ENCODE measurements at regions not wholly inside any gene's neighbourhood (a gene's known extent, or its start where the extent isn't known, plus 50 kb on each side); places are given as distances from the start of the nearest gene placed in this dataset.

- DNase-seq = no peak
- Histone ChIP-seq H3K27ac (ENCODE audit: low read depth in 2 of 2, low read length in 2 of 2) (no peak overlapping the region), H3K4me1 (ENCODE audit: control insufficient read depth in 2 of 3, insufficient read depth in 2 of 3, low read depth in 1 of 3, low read length in 3 of 3) (no peaks in the 10 kb centered on the region), H3K4me3 (ENCODE audit: low read length in 3 of 3) (no peak overlapping the region), H3K36me3 (ENCODE audit: control insufficient read depth in 2 of 3, insufficient read depth in 3 of 3, low read length in 3 of 3) (no peaks in the 10 kb centered on the region), H3K9ac (ENCODE audit: low read length in 3 of 3) (no peak overlapping the region), H3K9me3 (ENCODE audit: control insufficient read depth in 2 of 3, insufficient read depth in 1 of 3, low read length in 3 of 3) (no peaks in the 10 kb centered on the region), H3K27me3 (ENCODE audit: control insufficient read depth, insufficient read depth, low read length) (no peaks in the 10 kb centered on the region)
- intact Hi-C loops (cut with DNase I) = no loop called here
- no peak for FAIRE-seq
- no peak for TF ChIP-seq CTCF (IDR thresholded peaks at IDR 0.05; ENCODE audit: borderline replicate concordance, extremely low read depth, insufficient read depth)
These were observed 252.0 kb upstream of the CNTN3 start for GRCh38 chr3:74866357-74867030.

GRCh38 chr3:74862476-74862875 lies 248.0 kb upstream of the CNTN3 start:
- intact Hi-C loops (cut with DNase I) = no loop called here
- no peak for TF ChIP-seq CTCF (IDR thresholded peaks at IDR 0.05; ENCODE audit: borderline replicate concordance, extremely low read depth, insufficient read depth)
- DNase-seq (peak in 3 of 5 donors; percentile 16 to 74 (median 40)), FAIRE-seq (no peak)
- H3K4me3 ChIP-seq (ENCODE audit: low read length in 3 of 3) = no peak overlapping the region
- H3K27me3 ChIP-seq (ENCODE audit: control insufficient read depth, insufficient read depth, low read length) = no peaks in the 10 kb centered on the region
- no peaks in the 10 kb centered on the region for H3K4me1 ChIP-seq (ENCODE audit: control insufficient read depth in 2 of 3, insufficient read depth in 2 of 3, low read depth in 1 of 3, low read length in 3 of 3)
- no peak overlapping the region for H3K27ac ChIP-seq (ENCODE audit: low read depth in 2 of 2, low read length in 2 of 2)
- H3K36me3 ChIP-seq (ENCODE audit: control insufficient read depth in 2 of 3, insufficient read depth in 3 of 3, low read length in 3 of 3) = no peaks in the 10 kb centered on the region
- no peaks in the 10 kb centered on the region for H3K9me3 ChIP-seq (ENCODE audit: control insufficient read depth in 2 of 3, insufficient read depth in 1 of 3, low read length in 3 of 3)
- H3K9ac ChIP-seq (ENCODE audit: low read length in 3 of 3) = no peak overlapping the region

DNA sequence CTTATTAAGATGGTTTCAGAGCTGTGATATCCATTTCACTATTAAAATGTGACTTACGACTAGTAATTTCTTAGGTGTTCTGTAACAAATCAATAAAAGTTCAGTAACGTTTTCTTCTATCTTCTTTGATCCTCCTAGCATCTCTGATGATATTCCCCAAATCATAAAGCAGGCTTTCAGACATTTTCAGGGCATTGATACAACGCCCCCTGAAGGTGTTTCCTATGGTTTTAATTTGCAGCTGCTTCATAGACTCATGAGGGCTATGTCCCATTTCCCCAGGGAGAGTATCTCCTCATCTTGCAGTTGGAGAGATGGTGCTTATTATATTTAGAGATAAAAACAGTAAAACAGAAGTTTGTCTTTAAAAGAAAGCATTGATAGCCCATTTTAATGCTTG lies 246.8 kb upstream of the CNTN3 start:
- Histone ChIP-seq H3K4me1 (ENCODE audit: control insufficient read depth in 2 of 3, insufficient read depth in 2 of 3, low read depth in 1 of 3, low read length in 3 of 3) (no peaks in the 10 kb centered on the region), H3K4me3 (ENCODE audit: low read length in 3 of 3) (no peak overlapping the region), H3K36me3 (ENCODE audit: control insufficient read depth in 2 of 3, insufficient read depth in 3 of 3, low read length in 3 of 3) (no peaks in the 10 kb centered on the region), H3K27ac (ENCODE audit: low read depth in 2 of 2, low read length in 2 of 2) (no peak overlapping the region), H3K9ac (ENCODE audit: low read length in 3 of 3) (no peak overlapping the region), H3K9me3 (ENCODE audit: control insufficient read depth in 2 of 3, insufficient read depth in 1 of 3, low read length in 3 of 3) (no peaks in the 10 kb centered on the region), H3K27me3 (ENCODE audit: control insufficient read depth, insufficient read depth, low read length) (no peaks in the 10 kb centered on the region)
- no peak for TF ChIP-seq CTCF (IDR thresholded peaks at IDR 0.05; ENCODE audit: borderline replicate concordance, extremely low read depth, insufficient read depth)
- intact Hi-C loops (cut with DNase I) = no loop called here
- no peak for DNase-seq
- no peak for FAIRE-seq

DNA sequence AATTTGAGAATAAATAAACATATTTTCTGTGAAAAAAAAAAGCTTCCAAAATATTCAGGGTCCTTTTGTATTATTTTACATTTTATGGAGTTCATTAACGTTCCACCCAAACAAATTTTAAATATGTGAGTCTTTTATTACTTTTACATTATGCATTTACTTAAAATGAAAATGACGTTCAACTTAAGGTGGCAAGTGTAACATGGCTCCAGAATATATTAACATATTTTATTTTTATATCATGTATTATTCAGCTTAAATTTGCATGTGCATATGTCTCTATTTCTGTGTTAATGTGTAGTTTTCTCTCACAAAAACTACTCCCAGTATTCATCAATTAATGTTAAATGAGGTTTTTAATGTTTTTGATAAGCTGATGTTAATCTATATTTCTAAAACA lies 243.6 kb upstream of the CNTN3 start:
- DNase-seq (no peak), FAIRE-seq (no peak)
- Histone ChIP-seq H3K9me3 (ENCODE audit: control insufficient read depth in 2 of 3, insufficient read depth in 1 of 3, low read length in 3 of 3) (no peaks in the 10 kb centered on the region), H3K9ac (ENCODE audit: low read length in 3 of 3) (no peak overlapping the region), H3K27ac (ENCODE audit: low read depth in 2 of 2, low read length in 2 of 2) (no peak overlapping the region), H3K27me3 (ENCODE audit: control insufficient read depth, insufficient read depth, low read length) (no peaks in the 10 kb centered on the region), H3K4me1 (ENCODE audit: control insufficient read depth in 2 of 3, insufficient read depth in 2 of 3, low read depth in 1 of 3, low read length in 3 of 3) (no peaks in the 10 kb centered on the region), H3K36me3 (ENCODE audit: control insufficient read depth in 2 of 3, insufficient read depth in 3 of 3, low read length in 3 of 3) (no peaks in the 10 kb centered on the region), H3K4me3 (ENCODE audit: low read length in 3 of 3) (no peak overlapping the region)
- TF ChIP-seq CTCF (IDR thresholded peaks at IDR 0.05; ENCODE audit: borderline replicate concordance, extremely low read depth, insufficient read depth) = no peak
- intact Hi-C loops (cut with DNase I) = no loop called here
